Keratinocyte (primary cell): ENCODE measurements at regions not wholly inside any gene's neighbourhood (a gene's known extent, or its start where the extent isn't known, plus 50 kb on each side); places are given as distances from the start of the nearest gene placed in this dataset.

ENCODE experiments used
- EZH2 ChIP-seq: IDR thresholded peaks from one replicate; pipeline ENCODE4 v1.6.1; 2012; ENCODE audit warnings: inconsistent platforms, mild to moderate bottlenecking, low read length, moderate library complexity
- TF ChIP-seq, protein P1 (sequence below), 3 experiments: IDR thresholded peaks in 1 of 3; conservative IDR thresholded peaks in 1 of 3; optimal IDR thresholded peaks in 1 of 3; 2 replicates in 2 of 3; 3 replicates in 1 of 3; pipeline versions ENCODE3 to v1.5.1; 2011; ENCODE audit warnings: low read length in 3 of 3, mild to moderate bottlenecking in 3 of 3, moderate library complexity in 2 of 3, control low read depth in 1 of 3, inconsistent platforms in 1 of 3; ENCODE audit not compliant: insufficient read depth in 2 of 3; ENCODE audit errors: extremely low read depth in 1 of 3

DNA sequence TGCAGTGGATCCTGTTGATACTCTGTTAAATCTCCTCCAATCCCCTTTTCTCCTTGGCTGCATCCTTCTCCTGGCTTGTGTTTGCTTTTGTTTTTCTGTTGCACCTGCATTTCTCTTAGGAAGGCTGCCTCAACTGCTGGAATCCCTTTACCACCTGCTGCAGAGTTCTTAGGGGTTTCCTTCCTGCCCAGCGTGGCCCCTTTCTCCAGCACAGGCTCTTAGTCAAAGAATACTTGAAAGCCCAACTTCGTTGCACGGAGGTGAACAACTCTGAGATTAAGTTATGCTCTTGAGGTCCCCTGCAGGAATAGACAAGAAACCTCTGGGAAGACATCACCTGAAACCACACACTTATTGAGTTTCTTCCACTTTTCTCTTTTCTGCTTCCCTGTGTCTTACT is 121.6 kb upstream of the GRM7 start:
- TF ChIP-seq, protein P1, sequence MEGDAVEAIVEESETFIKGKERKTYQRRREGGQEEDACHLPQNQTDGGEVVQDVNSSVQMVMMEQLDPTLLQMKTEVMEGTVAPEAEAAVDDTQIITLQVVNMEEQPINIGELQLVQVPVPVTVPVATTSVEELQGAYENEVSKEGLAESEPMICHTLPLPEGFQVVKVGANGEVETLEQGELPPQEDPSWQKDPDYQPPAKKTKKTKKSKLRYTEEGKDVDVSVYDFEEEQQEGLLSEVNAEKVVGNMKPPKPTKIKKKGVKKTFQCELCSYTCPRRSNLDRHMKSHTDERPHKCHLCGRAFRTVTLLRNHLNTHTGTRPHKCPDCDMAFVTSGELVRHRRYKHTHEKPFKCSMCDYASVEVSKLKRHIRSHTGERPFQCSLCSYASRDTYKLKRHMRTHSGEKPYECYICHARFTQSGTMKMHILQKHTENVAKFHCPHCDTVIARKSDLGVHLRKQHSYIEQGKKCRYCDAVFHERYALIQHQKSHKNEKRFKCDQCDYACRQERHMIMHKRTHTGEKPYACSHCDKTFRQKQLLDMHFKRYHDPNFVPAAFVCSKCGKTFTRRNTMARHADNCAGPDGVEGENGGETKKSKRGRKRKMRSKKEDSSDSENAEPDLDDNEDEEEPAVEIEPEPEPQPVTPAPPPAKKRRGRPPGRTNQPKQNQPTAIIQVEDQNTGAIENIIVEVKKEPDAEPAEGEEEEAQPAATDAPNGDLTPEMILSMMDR (optimal IDR thresholded peaks at IDR 0.05 in 1 of 3, IDR thresholded peaks at IDR 0.05 in 1 of 3, conservative IDR thresholded peaks at IDR 0.05 in 1 of 3; ENCODE audit: extremely low read depth in 1 of 3, insufficient read depth in 2 of 3, low read length in 3 of 3): no peak
- TF ChIP-seq EZH2: no peak
